Activated effector memory CD4-positive, alpha-beta T cell treated with anti-CD3 and anti-CD28 coated beads, Interleukin-2, amount 50 U/mL, for 16 hours (primary cell): ENCODE measurements at regions not wholly inside any gene's neighbourhood (a gene's known extent, or its start where the extent isn't known, plus 50 kb on each side); places are given as distances from the start of the nearest gene placed in this dataset.
"Not testable (repeated sequence)": the region's sequence is repeated elsewhere in the genome, so short reads cannot be mapped to it uniquely, and the experiment has no call there.

Experiments
- DNase-seq: peaks from one replicate; pipeline ENCODE4 v3.0.0-alpha.2; 2020

- no peak for DNase-seq
These were observed 228.3 kb upstream of the NPVF start for GRCh38 chr7:25456467-25457171.

GRCh38 chr7:25459057-25459456, 230.8 kb upstream of the NPVF start:
- no peak for DNase-seq

- no peak for DNase-seq
These were observed 232.1 kb upstream of the NPVF start for GRCh38 chr7:25460433-25460832.

- DNase-seq = no peak
These were observed 241.4 kb upstream of the NPVF start for GRCh38 chr7:25469669-25470068.

GRCh38 chr7:25476863-25477499, 248.7 kb upstream of the NPVF start:
- no peak for DNase-seq

GRCh38 chr7:25478221-25478620, 249.9 kb upstream of the NPVF start:
- DNase-seq = not testable (repeated sequence)

GRCh38 chr7:25478925-25479324, 250.6 kb upstream of the NPVF start:
- no peak for DNase-seq

GRCh38 chr7:25481891-25482290, 253.6 kb upstream of the NPVF start:
- no peak for DNase-seq

GRCh38 chr7:25482631-25483030, 254.3 kb upstream of the NPVF start:
- DNase-seq = no peak

- no peak for DNase-seq
These were observed 256.7 kb upstream of the NPVF start for GRCh38 chr7:25485026-25485425.

- no peak for DNase-seq
These were observed 258.4 kb upstream of the NPVF start for GRCh38 chr7:25486656-25487055.

- no peak for DNase-seq
These were observed 265.6 kb upstream of the NPVF start for GRCh38 chr7:25493805-25494366.

- no peak for DNase-seq
These were observed 266.6 kb upstream of the NPVF start for GRCh38 chr7:25494896-25495295.

GRCh38 chr7:25495342-25496250, 267.3 kb upstream of the NPVF start:
- no peak for DNase-seq

- DNase-seq = no peak
These were observed 268.4 kb upstream of the NPVF start for GRCh38 chr7:25496476-25497368.

GRCh38 chr7:25500393-25500921, 272.2 kb upstream of the NPVF start:
- DNase-seq = no peak

- DNase-seq = no peak
These were observed 275.0 kb upstream of the NPVF start for GRCh38 chr7:25503306-25503705.

- DNase-seq = no peak
These were observed 283.9 kb upstream of the NPVF start for GRCh38 chr7:25512061-25512687.

GRCh38 chr7:25515633-25516275, 287.5 kb upstream of the NPVF start:
- DNase-seq = no peak

- no peak for DNase-seq
These were observed 289.6 kb upstream of the NPVF start for GRCh38 chr7:25517906-25518305.

GRCh38 chr7:25520017-25520416, 291.7 kb upstream of the NPVF start:
- no peak for DNase-seq
